B cell (primary cell): ENCODE measurements at regions not wholly inside any gene's neighbourhood (a gene's known extent, or its start where the extent isn't known, plus 50 kb on each side); places are given as distances from the start of the nearest gene placed in this dataset.

Experiments
- CTCF ChIP-seq: fragments of 200-600 bp; IDR thresholded peaks from one replicate; pipeline ENCODE4 v1.8.0; 2022; ENCODE audit warnings: antibody characterized with exemption, mild to moderate bottlenecking
- EZH2 ChIP-seq: IDR thresholded peaks from 2 replicates; pipeline ENCODE4 v1.6.1; 2012; ENCODE audit warnings: borderline replicate concordance, low read depth, mild to moderate bottlenecking, moderate library complexity, low read length; ENCODE audit not compliant: insufficient read depth, poor library complexity, severe bottlenecking

GRCh38 chr6:55963301-55963700, 87.9 kb upstream of the BMP5 start:
- TF ChIP-seq CTCF (no peak), EZH2 (no peak)
